ENCODE measurements at regions not wholly inside any gene's neighbourhood (a gene's known extent, or its start where the extent isn't known, plus 50 kb on each side); places are given as distances from the start of the nearest gene placed in this dataset.
"Not testable (repeated sequence)": the region's sequence is repeated elsewhere in the genome, so short reads cannot be mapped to it uniquely, and the experiment has no call there.

- H3K4me1 ChIP-seq (ENCODE audit: insufficient read depth, low read length) = peaks cover 5% of the 10 kb centered on the region
- H3K9ac ChIP-seq (ENCODE audit: low read length) = no peak overlapping the region
- no peaks in the 10 kb centered on the region for H3K36me3 ChIP-seq (ENCODE audit: insufficient read depth, low read length)
- H3K27me3 ChIP-seq (ENCODE audit: control insufficient read depth in 1 of 2, insufficient read depth in 2 of 2, low read length in 2 of 2) = no peaks in the 10 kb centered on the region
- no peak overlapping the region for H3K4me3 ChIP-seq (ENCODE audit: low read depth in 1 of 2, low read length in 2 of 2)
- no peaks in the 10 kb centered on the region for H3K9me3 ChIP-seq (ENCODE audit: low read length)
- H3K27ac ChIP-seq (ENCODE audit: low read depth, low read length) = no peak overlapping the region
Measured at GRCh38 chr11:86180423-86180822, 64.1 kb upstream of the EED start.

- Histone ChIP-seq H3K9ac (ENCODE audit: low read length) (no peak overlapping the region), H3K9me3 (ENCODE audit: low read length) (no peaks in the 10 kb centered on the region), H3K4me1 (ENCODE audit: insufficient read depth, low read length) (peaks cover 8% of the 10 kb centered on the region), H3K4me3 (ENCODE audit: low read depth in 1 of 2, low read length in 2 of 2) (no peak overlapping the region), H3K27me3 (ENCODE audit: control insufficient read depth in 1 of 2, insufficient read depth in 2 of 2, low read length in 2 of 2) (no peaks in the 10 kb centered on the region), H3K36me3 (ENCODE audit: insufficient read depth, low read length) (no peaks in the 10 kb centered on the region), H3K27ac (ENCODE audit: low read depth, low read length) (no peak overlapping the region)
Measured at GRCh38 chr11:86179646-86180064, 64.9 kb upstream of the EED start.

GRCh38 chr11:86177302-86177701, 67.3 kb upstream of the EED start:
- H3K36me3 ChIP-seq (ENCODE audit: insufficient read depth, low read length) = no peaks in the 10 kb centered on the region
- no peaks in the 10 kb centered on the region for H3K9me3 ChIP-seq (ENCODE audit: low read length)
- no peak overlapping the region for H3K9ac ChIP-seq (ENCODE audit: low read length)
- peaks cover 21% of the 10 kb centered on the region for H3K4me1 ChIP-seq (ENCODE audit: insufficient read depth, low read length)
- no peaks in the 10 kb centered on the region for H3K27me3 ChIP-seq (ENCODE audit: control insufficient read depth in 1 of 2, insufficient read depth in 2 of 2, low read length in 2 of 2)
- no peak overlapping the region for H3K4me3 ChIP-seq (ENCODE audit: low read depth in 1 of 2, low read length in 2 of 2)
- no peak overlapping the region for H3K27ac ChIP-seq (ENCODE audit: low read depth, low read length)

DNA sequence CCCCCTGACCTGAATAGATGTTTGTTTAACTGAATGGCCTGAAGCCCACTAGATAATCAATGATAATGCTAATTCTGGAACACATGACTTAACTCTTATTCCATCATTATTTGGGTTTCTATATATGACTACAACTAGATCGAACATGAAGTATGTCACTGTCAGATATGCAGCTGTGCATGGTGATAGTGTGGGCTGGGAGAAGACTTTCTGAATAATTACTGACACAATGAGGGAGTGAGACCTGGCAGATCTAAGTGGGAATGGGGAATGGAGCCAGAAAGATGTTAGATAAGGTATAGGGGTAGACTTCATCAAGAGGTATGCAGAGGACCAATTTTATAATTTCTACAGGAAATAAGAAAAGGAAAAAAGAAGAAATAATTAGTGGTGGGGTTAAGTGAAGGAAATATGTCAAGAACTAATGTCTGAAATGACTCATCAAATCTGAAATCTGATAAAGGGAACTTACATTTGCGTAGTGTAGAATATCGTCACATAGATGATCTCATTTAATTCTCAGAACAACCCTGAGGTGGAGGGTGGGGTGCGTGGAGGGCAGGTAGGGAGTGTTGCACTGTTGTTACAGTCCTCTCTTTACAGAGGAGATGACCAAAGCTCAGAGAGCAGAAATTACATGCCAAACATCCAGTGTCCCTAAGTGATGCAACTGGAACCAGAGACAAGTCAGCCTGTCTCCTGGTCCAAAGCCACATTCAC, 68.2 kb upstream of the EED start:
- Histone ChIP-seq H3K36me3 (ENCODE audit: insufficient read depth, low read length) (no peaks in the 10 kb centered on the region), H3K4me1 (ENCODE audit: insufficient read depth, low read length) (peaks cover 21% of the 10 kb centered on the region), H3K27me3 (ENCODE audit: control insufficient read depth in 1 of 2, insufficient read depth in 2 of 2, low read length in 2 of 2) (no peaks in the 10 kb centered on the region), H3K4me3 (ENCODE audit: low read depth in 1 of 2, low read length in 2 of 2) (no peak overlapping the region), H3K27ac (ENCODE audit: low read depth, low read length) (no peak overlapping the region), H3K9ac (ENCODE audit: low read length) (no peak overlapping the region), H3K9me3 (ENCODE audit: low read length) (no peaks in the 10 kb centered on the region)

GRCh38 chr11:86175626-86176025, 68.9 kb upstream of the EED start:
- H3K4me3 ChIP-seq (ENCODE audit: low read depth in 1 of 2, low read length in 2 of 2) = no peak overlapping the region
- H3K27me3 ChIP-seq (ENCODE audit: control insufficient read depth in 1 of 2, insufficient read depth in 2 of 2, low read length in 2 of 2) = no peaks in the 10 kb centered on the region
- no peaks in the 10 kb centered on the region for H3K36me3 ChIP-seq (ENCODE audit: insufficient read depth, low read length)
- no peaks in the 10 kb centered on the region for H3K9me3 ChIP-seq (ENCODE audit: low read length)
- no peak overlapping the region for H3K27ac ChIP-seq (ENCODE audit: low read depth, low read length)
- no peak overlapping the region for H3K9ac ChIP-seq (ENCODE audit: low read length)
- H3K4me1 ChIP-seq (ENCODE audit: insufficient read depth, low read length) = peaks cover 21% of the 10 kb centered on the region

DNA sequence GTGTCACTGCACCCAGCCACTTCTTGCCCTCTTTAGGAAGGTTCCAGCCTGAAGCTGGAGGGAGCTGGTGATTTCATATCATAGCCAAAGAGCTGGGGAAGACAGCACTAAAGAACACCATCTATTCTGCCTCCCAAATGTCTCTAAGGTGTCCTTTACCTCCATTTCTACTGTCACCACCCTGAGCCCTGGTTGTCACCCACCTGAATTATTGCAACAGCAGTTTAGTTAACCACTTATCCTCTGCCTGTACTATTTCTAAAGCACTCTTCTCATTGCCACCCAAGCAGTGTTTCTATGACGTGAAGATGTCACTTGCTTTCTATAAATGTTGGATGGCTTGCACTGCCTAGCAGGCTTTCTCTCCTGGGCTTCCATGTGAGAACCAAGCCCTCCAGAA, 69.4 kb upstream of the EED start:
- no peak overlapping the region for H3K9ac ChIP-seq (ENCODE audit: low read length)
- H3K9me3 ChIP-seq (ENCODE audit: low read length) = no peaks in the 10 kb centered on the region
- no peaks in the 10 kb centered on the region for H3K27me3 ChIP-seq (ENCODE audit: control insufficient read depth in 1 of 2, insufficient read depth in 2 of 2, low read length in 2 of 2)
- H3K4me3 ChIP-seq (ENCODE audit: low read depth in 1 of 2, low read length in 2 of 2) = no peak overlapping the region
- peaks cover 21% of the 10 kb centered on the region for H3K4me1 ChIP-seq (ENCODE audit: insufficient read depth, low read length)
- no peaks in the 10 kb centered on the region for H3K36me3 ChIP-seq (ENCODE audit: insufficient read depth, low read length)
- H3K27ac ChIP-seq (ENCODE audit: low read depth, low read length) = peak overlapping the region; percentile 31

DNA sequence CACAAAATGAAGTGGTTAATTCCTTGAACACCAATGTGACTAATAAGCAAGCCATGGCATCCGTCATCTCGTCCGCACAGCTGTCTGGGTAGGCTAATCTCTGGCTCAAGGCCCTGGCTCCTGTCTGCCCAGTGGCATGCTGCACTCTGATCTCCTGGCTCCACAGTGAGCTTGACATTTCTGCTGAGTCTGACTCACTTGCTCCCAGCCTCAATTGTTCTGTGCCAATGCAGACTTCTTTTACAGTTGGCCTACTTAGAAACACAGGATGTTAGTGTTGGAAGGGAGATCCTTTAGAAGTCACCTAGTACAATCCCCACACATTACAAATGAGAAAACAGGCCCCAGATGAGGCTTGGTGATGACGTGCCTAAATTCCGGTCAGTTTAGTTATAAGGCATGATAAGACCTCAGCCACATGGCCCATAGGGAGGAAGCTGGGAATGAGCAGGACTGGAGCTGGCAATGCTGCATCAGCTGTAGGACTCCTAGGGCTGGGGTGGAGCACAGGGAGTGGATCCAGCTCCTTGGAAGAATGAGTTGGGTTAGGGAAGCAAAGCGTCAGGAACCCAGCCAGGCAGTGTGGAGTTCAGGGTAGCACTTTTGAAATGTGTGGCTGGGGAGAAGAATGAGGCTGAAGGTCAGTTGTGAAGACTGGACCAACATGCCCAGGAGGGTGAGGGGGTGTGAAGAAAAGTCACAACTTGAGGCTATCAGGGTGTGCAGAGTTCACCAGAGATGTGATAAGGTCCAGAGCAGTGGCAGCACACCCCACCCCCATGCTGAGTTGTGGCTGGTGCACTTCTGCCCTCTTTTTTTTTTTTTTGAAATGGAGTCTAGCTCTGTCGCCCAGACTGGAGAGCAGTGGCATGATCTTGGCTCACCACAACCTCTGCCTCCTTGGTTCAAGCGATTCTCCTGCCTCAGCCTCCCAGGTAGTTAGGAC, 70.2 kb upstream of the EED start:
- Histone ChIP-seq H3K27ac (ENCODE audit: low read depth, low read length) (peak overlapping the region; percentile 48), H3K9ac (ENCODE audit: low read length) (no peak overlapping the region), H3K36me3 (ENCODE audit: insufficient read depth, low read length) (no peaks in the 10 kb centered on the region), H3K9me3 (ENCODE audit: low read length) (no peaks in the 10 kb centered on the region), H3K4me1 (ENCODE audit: insufficient read depth, low read length) (peaks cover 15% of the 10 kb centered on the region), H3K27me3 (ENCODE audit: control insufficient read depth in 1 of 2, insufficient read depth in 2 of 2, low read length in 2 of 2) (no peaks in the 10 kb centered on the region), H3K4me3 (ENCODE audit: low read depth in 1 of 2, low read length in 2 of 2) (no peak overlapping the region)

DNA sequence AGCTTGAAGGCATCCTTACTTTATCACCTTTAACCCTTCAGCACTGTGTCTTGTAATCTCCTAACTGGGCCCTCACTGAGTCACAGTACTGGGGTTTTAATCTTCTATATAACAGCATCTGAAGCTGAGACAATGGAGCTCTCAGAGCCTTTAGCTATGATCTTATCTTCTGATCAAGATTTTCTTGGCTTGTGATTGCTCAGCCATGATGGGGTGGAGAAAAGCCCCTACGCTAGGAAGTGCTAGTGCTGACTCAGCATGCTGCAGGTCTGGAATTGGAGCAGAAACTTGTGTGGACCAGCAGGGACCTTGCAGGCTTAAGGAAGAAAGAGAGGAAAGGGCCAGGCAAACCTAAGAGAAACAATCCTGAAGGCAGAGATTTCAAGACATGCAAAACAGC, 71.7 kb upstream of the EED start:
- Histone ChIP-seq H3K9me3 (ENCODE audit: low read length) (no peaks in the 10 kb centered on the region), H3K9ac (ENCODE audit: low read length) (no peak overlapping the region), H3K4me1 (ENCODE audit: insufficient read depth, low read length) (peaks cover 15% of the 10 kb centered on the region), H3K36me3 (ENCODE audit: insufficient read depth, low read length) (no peaks in the 10 kb centered on the region), H3K27ac (ENCODE audit: low read depth, low read length) (no peak overlapping the region), H3K27me3 (ENCODE audit: control insufficient read depth in 1 of 2, insufficient read depth in 2 of 2, low read length in 2 of 2) (no peaks in the 10 kb centered on the region), H3K4me3 (ENCODE audit: low read depth in 1 of 2, low read length in 2 of 2) (no peak overlapping the region)

GRCh38 chr11:86171627-86172026, 72.9 kb upstream of the EED start:
- Histone ChIP-seq H3K36me3 (ENCODE audit: insufficient read depth, low read length) (no peaks in the 10 kb centered on the region), H3K27ac (ENCODE audit: low read depth, low read length) (no peak overlapping the region), H3K9ac (ENCODE audit: low read length) (no peak overlapping the region), H3K4me3 (ENCODE audit: low read depth in 1 of 2, low read length in 2 of 2) (no peak overlapping the region), H3K27me3 (ENCODE audit: control insufficient read depth in 1 of 2, insufficient read depth in 2 of 2, low read length in 2 of 2) (no peaks in the 10 kb centered on the region), H3K4me1 (ENCODE audit: insufficient read depth, low read length) (peaks cover 15% of the 10 kb centered on the region), H3K9me3 (ENCODE audit: low read length) (no peaks in the 10 kb centered on the region)

- no peaks in the 10 kb centered on the region for H3K9me3 ChIP-seq (ENCODE audit: low read length)
- no peak overlapping the region for H3K9ac ChIP-seq (ENCODE audit: low read length)
- peaks cover 9% of the 10 kb centered on the region for H3K4me1 ChIP-seq (ENCODE audit: insufficient read depth, low read length)
- no peak overlapping the region for H3K4me3 ChIP-seq (ENCODE audit: low read depth in 1 of 2, low read length in 2 of 2)
- H3K27ac ChIP-seq (ENCODE audit: low read depth, low read length) = no peak overlapping the region
- no peaks in the 10 kb centered on the region for H3K36me3 ChIP-seq (ENCODE audit: insufficient read depth, low read length)
- H3K27me3 ChIP-seq (ENCODE audit: control insufficient read depth in 1 of 2, insufficient read depth in 2 of 2, low read length in 2 of 2) = no peaks in the 10 kb centered on the region
Measured at GRCh38 chr11:86167499-86168164, 76.9 kb upstream of the EED start.

DNA sequence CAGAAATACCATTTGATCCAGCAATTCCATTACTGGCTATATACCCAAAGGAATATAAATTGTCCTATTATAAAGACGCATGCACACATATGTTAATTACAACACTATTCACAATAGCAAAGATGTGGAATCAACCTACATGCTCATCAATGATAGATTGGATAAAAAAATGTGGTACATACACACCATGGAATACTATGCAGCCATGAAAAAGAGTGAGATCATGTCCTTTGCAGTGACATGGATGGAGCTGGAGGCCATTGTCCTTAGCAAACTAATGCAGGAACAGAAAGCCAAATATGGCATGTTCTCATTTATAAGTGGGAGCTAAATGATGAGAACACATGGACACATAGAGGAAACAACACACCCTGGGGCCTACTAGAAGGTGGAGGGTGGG, 78.3 kb upstream of the EED start:
- H3K27ac ChIP-seq (ENCODE audit: low read depth, low read length); H3K9ac ChIP-seq (ENCODE audit: low read length); H3K9me3 ChIP-seq (ENCODE audit: low read length); H3K36me3 ChIP-seq (ENCODE audit: insufficient read depth, low read length); H3K4me3 ChIP-seq (ENCODE audit: low read depth in 1 of 2, low read length in 2 of 2); H3K27me3 ChIP-seq (ENCODE audit: control insufficient read depth in 1 of 2, insufficient read depth in 2 of 2, low read length in 2 of 2): not testable (repeated sequence)
- peaks cover 23% of the 10 kb centered on the region for H3K4me1 ChIP-seq (ENCODE audit: insufficient read depth, low read length)

Data from muscle layer of colon (tissue), 2 donors.